GM21529 (cell line): ENCODE measurements at regions not wholly inside any gene's neighbourhood (a gene's known extent, or its start where the extent isn't known, plus 50 kb on each side); places are given as distances from the start of the nearest gene placed in this dataset.

Source experiments
- ATAC-seq: cut with Tn5 transposase; IDR thresholded peaks from one replicate; pipeline ENCODE4 v1.9.1; 2021; ENCODE audit not compliant: unreplicated experiment

GRCh38 chrX:39891781-39892180 lies 206.0 kb downstream of the BCOR start:
- ATAC-seq, result peak; percentile 46

- ATAC-seq, result peak; percentile 58
Measured at GRCh38 chrX:39893417-39894338, 204.1 kb downstream of the BCOR start.

DNA sequence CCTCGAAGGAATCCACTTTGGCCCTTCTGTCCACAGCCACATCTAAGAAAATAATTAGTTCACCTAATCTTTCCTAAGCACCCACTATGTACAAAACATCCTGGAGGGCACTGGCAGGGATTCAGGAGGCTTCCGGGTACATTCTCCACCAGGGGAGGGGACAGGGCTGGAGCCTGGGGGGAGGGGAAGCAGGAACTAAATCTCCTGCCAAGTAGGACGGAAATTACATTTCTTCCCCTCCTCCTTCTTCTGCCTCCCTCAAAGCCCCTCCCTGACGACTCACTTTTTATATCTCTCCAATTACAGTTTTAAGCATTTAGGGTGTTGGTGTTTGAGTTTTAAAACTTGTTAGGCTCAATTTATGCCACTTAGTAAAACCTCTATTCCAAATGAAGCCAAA lies 203.1 kb downstream of the BCOR start:
- ATAC-seq, result no peak

- ATAC-seq, result no peak
Measured at GRCh38 chrX:39895218-39896110, 202.3 kb downstream of the BCOR start.

DNA sequence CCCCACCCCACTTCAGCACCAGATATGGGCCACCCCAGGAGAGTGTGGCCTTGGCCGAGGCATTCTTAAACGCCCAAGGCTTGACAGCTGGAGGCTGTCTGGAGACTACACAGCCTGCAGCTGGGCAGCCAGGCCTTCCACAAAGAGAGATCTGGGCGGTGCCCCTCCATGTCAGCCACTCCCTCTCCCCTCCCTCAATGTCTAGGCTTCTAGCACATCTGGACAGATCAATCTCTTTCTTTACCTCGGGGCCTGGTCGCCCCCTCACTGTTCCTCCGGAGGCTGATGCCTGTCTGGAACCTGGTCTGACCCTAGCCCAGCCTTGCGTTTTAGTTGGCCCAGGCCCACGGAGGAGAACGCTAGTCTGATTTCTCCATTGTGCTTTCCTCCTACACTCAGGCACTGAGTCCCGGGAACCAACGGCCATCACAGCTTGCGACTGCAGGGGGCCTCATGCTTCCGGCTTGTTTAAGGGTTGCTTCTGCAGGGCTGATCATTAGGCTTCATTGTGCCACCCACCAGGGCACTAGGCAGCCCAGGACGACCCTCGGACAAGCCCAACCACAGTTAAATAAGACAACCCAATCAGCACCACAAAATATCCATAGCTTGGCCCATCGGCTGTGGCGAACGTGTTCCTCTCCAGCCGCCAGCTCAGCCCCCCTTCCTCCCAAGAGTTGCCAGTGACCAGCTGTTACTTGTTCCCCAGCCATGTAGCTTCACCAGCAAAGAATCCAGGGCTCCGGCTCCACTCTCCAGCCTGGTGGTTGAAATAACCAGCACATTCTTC lies 200.6 kb downstream of the BCOR start:
- ATAC-seq, result no peak

DNA sequence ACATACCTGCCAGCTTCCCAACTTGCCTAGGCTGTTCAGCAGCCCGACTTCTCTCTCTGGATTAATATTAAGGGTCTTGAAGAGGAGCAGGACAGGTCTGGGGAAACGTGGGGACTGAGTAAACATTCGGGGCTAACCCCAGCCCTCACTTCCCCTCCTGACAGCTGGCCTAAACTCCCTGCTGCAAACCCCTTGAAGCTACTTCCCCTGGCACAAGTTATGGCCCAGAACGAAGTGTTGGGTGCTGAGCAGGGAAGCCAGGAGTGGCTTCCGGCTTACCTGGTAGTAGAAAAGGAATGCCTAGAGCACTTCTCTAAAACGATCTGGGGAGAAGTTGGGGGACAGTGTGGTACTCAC lies 200.0 kb downstream of the BCOR start:
- no peak for ATAC-seq

GRCh38 chrX:39898147-39898546 lies 199.6 kb downstream of the BCOR start:
- no peak for ATAC-seq

- ATAC-seq, result no peak
Measured at GRCh38 chrX:39899059-39899458, 198.7 kb downstream of the BCOR start.

DNA sequence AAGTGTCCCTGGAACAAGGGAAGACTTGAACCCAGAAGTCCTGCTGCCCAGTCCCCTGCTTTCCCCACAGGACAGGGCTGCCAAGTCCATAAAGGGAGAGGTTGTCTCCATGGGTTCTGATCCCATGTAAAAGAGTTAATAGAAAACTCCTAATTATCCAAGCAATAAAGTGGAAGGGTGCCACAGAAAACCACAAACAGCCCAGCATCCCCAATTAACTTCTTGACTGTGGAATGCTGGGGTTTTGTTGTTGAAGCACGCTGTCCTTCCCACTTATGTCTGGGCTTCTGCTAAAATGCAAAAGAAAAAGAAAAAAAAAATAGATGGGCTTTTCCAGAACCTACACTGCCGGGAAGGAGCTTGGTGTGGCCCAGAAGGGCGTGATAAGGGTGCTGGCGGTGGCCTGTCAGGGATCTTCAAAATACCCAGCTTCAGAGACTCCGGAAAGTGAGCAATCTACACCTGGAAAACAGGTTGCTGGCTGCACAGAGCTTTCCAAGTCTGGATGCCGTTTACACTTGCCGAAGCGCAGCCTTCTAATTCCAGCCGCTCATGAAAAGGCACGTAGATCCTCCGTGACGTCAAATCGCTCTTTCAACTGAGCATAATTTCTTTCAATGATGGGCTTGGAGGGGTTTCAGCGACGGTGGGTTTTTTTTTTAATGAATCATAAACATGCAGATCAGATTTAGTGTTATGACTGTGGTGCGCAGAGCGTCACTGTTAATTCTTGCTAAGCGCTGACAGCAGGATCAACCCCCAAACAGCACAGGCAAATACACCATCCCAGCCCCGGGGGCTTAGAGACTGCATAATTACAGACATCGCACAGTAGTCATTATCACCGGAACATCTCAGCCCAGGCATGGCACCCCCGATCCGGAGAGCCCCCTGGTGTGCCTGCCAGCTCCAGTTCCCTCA lies 197.6 kb downstream of the BCOR start:
- ATAC-seq, result no peak

- no peak for ATAC-seq
Measured at GRCh38 chrX:39900777-39901170, 197.0 kb downstream of the BCOR start.

- ATAC-seq, result no peak
Measured at GRCh38 chrX:39903343-39903742, 194.4 kb downstream of the BCOR start.

DNA sequence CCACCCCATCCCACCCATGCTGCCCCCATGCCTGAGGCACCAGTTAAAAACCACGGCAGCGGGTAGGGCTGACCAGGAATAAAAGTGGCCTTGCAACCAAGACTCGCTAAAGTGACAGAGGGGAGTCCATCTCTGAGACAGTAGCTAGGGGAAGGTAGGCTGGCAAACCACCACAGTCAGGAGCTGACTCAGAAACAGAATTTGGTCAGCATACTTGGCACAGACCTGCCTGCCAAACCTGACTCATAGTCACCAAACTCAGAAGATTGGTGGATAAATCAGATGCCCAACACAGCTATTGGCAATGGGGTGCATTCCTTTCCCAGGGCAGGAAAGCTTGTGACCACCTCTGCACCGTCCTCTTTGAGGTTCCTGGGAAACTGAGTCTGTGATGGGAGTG lies 193.8 kb downstream of the BCOR start:
- ATAC-seq, result no peak

DNA sequence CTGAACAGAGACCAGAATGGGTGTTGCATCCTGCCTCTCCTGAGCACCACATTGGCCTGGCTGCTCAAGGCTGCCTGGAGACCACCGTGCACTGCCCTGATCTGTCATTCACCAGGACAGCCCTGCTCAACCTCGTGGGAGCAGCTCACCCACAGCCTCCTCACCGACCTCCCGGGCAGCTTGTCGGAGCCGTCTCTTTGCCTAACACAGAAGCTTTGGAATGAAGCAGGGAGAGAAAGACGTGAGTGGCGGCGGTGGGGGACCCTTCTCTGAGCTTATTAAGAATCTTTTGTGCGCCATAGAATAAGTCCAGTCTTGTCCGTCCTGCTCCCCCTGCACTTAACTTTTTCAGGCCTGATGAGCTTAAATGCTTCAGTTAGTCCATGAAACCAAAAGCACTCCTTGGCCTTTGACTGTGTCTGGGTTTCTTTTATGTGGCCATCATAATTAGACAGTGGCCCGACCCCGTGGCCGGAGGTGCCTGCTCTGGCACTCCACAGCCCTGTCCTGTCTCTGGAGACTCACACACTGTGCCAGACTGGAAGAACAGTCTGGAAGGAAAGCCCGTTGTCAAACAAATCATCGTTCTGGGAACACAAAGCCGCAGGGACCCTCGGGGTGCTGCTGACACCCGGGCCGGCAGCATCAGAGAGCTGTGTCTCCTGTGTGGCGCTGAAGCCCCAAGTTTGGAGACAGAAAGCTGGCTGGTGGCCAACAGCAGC lies 192.8 kb downstream of the BCOR start:
- ATAC-seq, result no peak

GRCh38 chrX:39905538-39905891 lies 192.2 kb downstream of the BCOR start:
- no peak for ATAC-seq

- no peak for ATAC-seq
Measured at GRCh38 chrX:39905946-39906345, 191.8 kb downstream of the BCOR start.

DNA sequence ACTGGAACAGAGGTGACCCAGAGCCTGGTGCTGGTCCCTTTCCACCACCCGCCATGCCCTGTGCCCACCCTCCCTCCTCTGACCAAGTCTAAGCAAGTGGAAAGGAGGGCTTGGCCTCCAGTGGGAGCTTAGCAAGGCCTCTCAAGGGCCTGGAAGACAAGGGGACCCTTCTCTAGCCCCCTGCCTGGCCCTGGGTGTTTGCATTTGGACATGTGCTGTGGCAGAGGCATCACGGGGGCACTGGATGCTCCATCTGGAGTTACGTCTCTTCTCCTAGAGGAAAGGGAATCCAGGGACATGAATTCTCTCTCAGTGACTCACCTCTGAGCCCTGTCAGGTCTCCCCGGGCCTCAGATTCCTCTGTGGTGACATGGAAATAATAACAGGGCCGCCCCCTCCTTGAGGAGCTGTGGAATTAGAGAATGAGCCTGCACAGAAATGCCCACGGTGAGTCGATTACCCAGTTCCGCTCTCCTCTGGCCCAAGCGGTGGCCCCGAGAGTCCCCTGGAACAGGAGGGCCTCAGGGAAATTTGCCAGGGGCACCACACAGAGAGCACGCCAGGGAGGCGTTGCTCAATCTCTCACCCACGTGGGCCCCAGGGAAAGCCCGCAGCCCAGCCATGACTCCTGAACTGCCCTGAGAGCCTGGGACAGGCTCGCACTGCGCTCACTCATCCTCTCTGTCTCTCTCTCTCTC lies 189.6 kb downstream of the BCOR start:
- no peak for ATAC-seq

GRCh38 chrX:39909996-39910395 lies 187.8 kb downstream of the BCOR start:
- ATAC-seq, result no peak

DNA sequence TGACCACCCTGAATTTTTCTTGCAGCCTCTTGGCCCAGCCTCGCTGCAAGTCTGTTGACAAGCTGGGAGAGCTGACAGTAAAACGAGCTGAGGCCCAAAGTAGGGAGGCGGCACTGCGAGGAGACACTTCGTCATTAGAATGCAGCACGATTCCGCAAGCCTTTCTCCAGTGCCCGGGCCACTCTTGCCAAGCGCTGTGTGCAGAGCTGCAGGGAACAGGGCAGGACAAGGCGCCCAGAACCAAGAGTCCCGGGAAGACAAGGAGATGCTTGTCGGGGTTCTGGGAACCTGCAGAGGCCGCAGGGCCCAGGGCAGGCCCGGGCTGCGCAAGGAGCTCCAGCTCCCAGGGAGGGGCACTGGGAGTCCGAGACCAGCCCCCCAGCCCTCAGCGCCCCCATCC lies 187.1 kb downstream of the BCOR start:
- no peak for ATAC-seq

DNA sequence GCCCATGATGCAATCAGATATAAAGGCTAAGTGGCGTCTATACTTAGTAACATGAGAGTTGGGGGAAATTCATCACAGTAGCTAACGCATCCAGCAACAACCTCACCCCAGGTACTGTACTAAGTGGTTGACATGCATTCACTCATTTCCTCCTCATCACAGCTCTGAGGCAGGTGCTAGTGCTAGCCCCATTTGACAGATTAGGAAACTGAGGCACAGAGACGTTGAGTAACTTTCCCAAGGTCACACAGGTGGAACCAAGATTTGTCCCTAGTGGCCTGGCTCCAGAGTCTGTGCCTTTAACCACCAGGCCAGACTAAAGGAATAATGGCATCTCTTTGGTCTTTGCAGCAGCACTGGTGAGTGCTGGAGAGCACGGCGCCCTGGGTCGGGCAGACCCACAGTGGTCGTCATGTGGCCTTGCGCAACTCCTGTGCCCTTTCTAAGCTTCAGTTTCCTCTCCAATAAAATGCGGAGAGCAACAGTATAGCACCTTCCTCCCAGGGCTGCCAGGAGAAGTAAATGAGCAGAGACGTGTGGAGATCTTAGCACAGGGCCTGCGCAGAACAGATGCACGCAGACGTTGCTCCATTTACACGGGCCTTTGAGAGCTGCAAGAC lies 186.4 kb downstream of the BCOR start:
- no peak for ATAC-seq
